Choroid plexus epithelial cell (primary cell): ENCODE measurements at regions not wholly inside any gene's neighbourhood (a gene's known extent, or its start where the extent isn't known, plus 50 kb on each side); places are given as distances from the start of the nearest gene placed in this dataset.

Experiments
- DNase-seq: peaks from one replicate; pipeline ENCODE4 v3.0.0-alpha.2; 2010; ENCODE audit warnings: low read depth
- H3K4me3 ChIP-seq: 2 replicates; pipeline ENCODE4 v1.5.1; 2011; ENCODE audit warnings: low read depth, mild to moderate bottlenecking, control low read depth, low read length, moderate library complexity
- TF ChIP-seq, protein P1 (sequence below): conservative IDR thresholded peaks from 2 replicates; pipeline ENCODE4 v1.5.1; 2011; ENCODE audit warnings: low read depth, mild to moderate bottlenecking, control low read depth, inconsistent platforms, low read length, moderate library complexity

DNA sequence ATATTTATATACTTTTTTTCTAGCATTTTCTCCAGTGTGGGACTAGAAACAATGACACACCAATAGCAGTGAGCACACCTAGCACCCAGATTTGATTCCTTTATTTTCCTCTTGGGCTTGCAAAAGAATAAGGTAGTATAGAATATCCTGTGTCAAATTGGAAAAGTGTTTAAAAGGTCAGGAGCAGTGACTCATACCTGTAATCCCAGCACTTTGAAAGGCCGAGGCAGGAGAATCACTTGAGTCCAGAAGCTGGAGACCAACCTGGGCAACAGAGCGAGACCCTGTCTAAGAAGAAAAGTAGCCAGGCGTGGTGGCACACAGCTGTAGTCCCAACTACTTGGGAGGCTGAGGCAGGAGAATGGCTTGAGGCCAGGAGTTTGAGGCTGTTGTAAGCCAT lies 53.8 kb upstream of the SGPP1 start:
- no peak for DNase-seq
- TF ChIP-seq, protein P1, sequence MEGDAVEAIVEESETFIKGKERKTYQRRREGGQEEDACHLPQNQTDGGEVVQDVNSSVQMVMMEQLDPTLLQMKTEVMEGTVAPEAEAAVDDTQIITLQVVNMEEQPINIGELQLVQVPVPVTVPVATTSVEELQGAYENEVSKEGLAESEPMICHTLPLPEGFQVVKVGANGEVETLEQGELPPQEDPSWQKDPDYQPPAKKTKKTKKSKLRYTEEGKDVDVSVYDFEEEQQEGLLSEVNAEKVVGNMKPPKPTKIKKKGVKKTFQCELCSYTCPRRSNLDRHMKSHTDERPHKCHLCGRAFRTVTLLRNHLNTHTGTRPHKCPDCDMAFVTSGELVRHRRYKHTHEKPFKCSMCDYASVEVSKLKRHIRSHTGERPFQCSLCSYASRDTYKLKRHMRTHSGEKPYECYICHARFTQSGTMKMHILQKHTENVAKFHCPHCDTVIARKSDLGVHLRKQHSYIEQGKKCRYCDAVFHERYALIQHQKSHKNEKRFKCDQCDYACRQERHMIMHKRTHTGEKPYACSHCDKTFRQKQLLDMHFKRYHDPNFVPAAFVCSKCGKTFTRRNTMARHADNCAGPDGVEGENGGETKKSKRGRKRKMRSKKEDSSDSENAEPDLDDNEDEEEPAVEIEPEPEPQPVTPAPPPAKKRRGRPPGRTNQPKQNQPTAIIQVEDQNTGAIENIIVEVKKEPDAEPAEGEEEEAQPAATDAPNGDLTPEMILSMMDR: no peak

GRCh38 chr14:63782683-63783389 lies 55.0 kb upstream of the SGPP1 start:
- H3K4me3 ChIP-seq: no peak overlapping the region
- TF ChIP-seq, protein P1: no peak
- DNase-seq: no peak

More for the DNA sequence above, 53.8 kb upstream of the SGPP1 start:
- H3K4me3 ChIP-seq: no peak overlapping the region

- DNase-seq: no peak
- TF ChIP-seq, protein P1: no peak
- no peak overlapping the region for H3K4me3 ChIP-seq
Observed at GRCh38 chr14:63788011-63788933, 60.4 kb upstream of the SGPP1 start.

DNA sequence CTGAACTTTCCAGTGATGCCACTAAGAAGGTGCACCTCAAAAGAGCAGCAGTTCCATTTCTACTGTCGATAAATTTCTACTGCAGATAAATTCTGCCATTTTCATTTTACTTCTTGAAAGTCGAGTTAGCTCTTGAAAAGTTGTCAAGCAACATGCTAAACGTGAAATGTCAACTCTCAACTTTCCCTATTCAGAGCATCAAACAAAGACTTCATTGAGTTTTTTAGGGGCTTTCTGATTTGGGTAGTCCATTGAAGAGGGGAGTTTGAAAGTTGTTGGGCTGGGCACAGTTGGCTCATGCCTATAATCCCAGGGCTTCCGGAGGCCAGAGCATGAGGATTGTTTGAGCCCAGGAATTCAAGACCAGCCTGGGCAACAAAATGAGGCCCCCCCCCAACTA lies 59.4 kb upstream of the SYNE2 start:
- TF ChIP-seq, protein P1: no peak
- DNase-seq: no peak

DNA sequence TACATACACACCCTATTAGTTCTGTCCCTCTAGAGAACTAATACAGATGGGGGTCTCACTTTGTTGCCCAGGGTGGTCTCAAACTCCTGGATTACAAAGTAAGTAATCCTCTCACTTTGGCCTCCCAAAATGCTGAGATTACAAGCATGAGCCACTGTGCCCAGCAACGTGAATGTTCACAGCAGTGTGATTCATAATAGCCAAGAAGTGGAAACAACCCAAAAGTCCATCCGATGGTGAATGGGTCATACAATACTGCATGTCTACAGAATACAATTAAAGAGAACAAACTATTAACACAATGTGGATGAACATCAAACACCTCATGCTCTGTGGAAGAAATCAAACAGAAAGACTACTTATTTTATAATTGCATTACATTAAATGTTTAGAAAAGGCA lies 57.3 kb upstream of the SYNE2 start:
- DNase-seq: no peak
- TF ChIP-seq, protein P1: no peak

More for the DNA sequence above, 59.4 kb upstream of the SYNE2 start:
- no peak overlapping the region for H3K4me3 ChIP-seq

DNA sequence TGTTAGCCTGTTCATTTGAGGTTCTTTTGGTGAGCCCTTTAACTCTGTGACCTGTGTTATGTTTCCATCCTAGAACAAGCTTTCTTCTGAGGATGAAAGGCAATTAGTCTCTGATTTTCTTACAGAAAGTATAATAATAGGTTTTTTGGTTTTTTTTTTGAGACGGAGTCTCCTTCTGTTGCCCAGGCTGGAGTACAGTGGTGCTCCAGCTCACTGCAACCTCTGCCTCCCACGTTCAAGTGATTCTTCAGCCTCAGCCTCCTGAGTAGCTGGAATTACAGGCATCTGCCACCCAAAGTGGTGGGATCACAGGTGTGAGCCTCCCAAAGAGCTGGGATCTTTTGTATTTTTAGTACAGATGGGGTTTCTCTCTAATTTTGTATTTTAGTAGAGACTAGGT lies 52.7 kb upstream of the SYNE2 start:
- TF ChIP-seq, protein P1: no peak
- DNase-seq: no peak
- H3K4me3 ChIP-seq: peak overlapping the region; percentile 6

More for the DNA sequence above, 57.3 kb upstream of the SYNE2 start:
- no peak overlapping the region for H3K4me3 ChIP-seq
